SK-N-SH (cell line): ENCODE measurements at regions not wholly inside any gene's neighbourhood (a gene's known extent, or its start where the extent isn't known, plus 50 kb on each side); places are given as distances from the start of the nearest gene placed in this dataset.
A peak's percentile ranks its signal among the peaks of the same experiment; 100 is the strongest.

Experiments
- CTCF ChIA-PET: fragments of 300-600, 350-600 bp; formaldehyde crosslinking; extraction: SDS; loops from one replicate; lab custom pipeline; 2021; lab: Yijun Ruan, JAX
- POLR2A ChIA-PET: fragments of 350-600 bp; sonication (Branson Sonifier 250); formaldehyde crosslinking; extraction: SDS; loops from one replicate; lab custom pipeline; 2020; ENCODE audit warnings: antibody characterized with exemption, inconsistent platforms; lab: Yijun Ruan, JAX
- DNase-seq: peaks from one replicate; pipeline ENCODE4 v3.0.0; 2012
- H2AFZ ChIP-seq: fragments of 200-600 bp; sonication (generic); 2 replicates; pipeline ENCODE4 v1.8.1; 2016; ENCODE audit warnings: antibody characterized with exemption, mild to moderate bottlenecking, low read depth
- H3F3A ChIP-seq: fragments of 200-600 bp; sonication (generic); replicated peaks from 2 replicates; pipeline ENCODE3; 2016; ENCODE audit warnings: antibody characterized with exemption, mild to moderate bottlenecking; ENCODE audit not compliant: insufficient read depth
- H3K27ac ChIP-seq, 2 experiments: fragments of 200-500 bp in 1 of 2; fragments of 200-600 bp in 1 of 2; sonication (Bioruptor generic) in 1 of 2; sonication (generic), shearing (Covaris generic) in 1 of 2; 2 replicates each; pipeline versions ENCODE4 v1.5.1 to v1.6.1; 2014 to 2016; ENCODE audit warnings: low read depth in 2 of 2, inconsistent platforms in 1 of 2, low read length in 1 of 2, mild to moderate bottlenecking in 1 of 2, mixed read lengths in 1 of 2
- H3K27me3 ChIP-seq: fragments of 200-600 bp; sonication (generic), shearing (Covaris generic); 2 replicates; pipeline ENCODE4 v1.6.1; 2016; ENCODE audit warnings: mixed run types; ENCODE audit not compliant: insufficient read depth
- H3K36me3 ChIP-seq, 2 experiments: fragments of 200-500 bp in 1 of 2; fragments of 200-600 bp in 1 of 2; sonication (Bioruptor generic) in 1 of 2; sonication (generic) in 1 of 2; replicated peaks in 1 of 2; 2 replicates each; pipeline versions ENCODE3 to v1.5.1; 2014 to 2016; ENCODE audit warnings: low read length in 1 of 2, mild to moderate bottlenecking in 1 of 2; ENCODE audit not compliant: insufficient read depth in 2 of 2, control insufficient read depth in 1 of 2
- H3K4me1 ChIP-seq, 2 experiments: fragments of 200-500 bp in 1 of 2; fragments of 200-600 bp in 1 of 2; sonication (Bioruptor generic) in 1 of 2; sonication (generic), shearing (Covaris generic) in 1 of 2; 2 replicates each; pipeline versions ENCODE4 v1.5.1 to v1.6.1; 2014 to 2016; ENCODE audit warnings: low read depth in 1 of 2, low read length in 1 of 2, mixed run types in 1 of 2; ENCODE audit not compliant: insufficient read depth in 2 of 2, control insufficient read depth in 1 of 2
- H3K4me2 ChIP-seq: fragments of 200-600 bp; sonication (generic), shearing (Covaris generic); 2 replicates; pipeline ENCODE4 v1.6.1; 2017; ENCODE audit warnings: mixed run types
- H3K4me3 ChIP-seq, 2 experiments: fragments of 200-500 bp in 1 of 2; fragments of 200-600 bp in 1 of 2; sonication (Bioruptor generic) in 1 of 2; sonication (generic), shearing (Covaris generic) in 1 of 2; 2 replicates each; pipeline versions ENCODE4 v1.5.1 to v1.8.1; 2014 to 2016; ENCODE audit warnings: low read depth in 2 of 2, inconsistent platforms in 1 of 2, low read length in 1 of 2, mild to moderate bottlenecking in 1 of 2, mixed read lengths in 1 of 2, moderate library complexity in 1 of 2
- H3K79me2 ChIP-seq: fragments of 200-600 bp; sonication (generic); 2 replicates; pipeline ENCODE4 v1.8.1; 2017; ENCODE audit warnings: mild to moderate bottlenecking; ENCODE audit not compliant: insufficient read depth
- H3K9ac ChIP-seq: fragments of 200-600 bp; sonication (generic); 2 replicates; pipeline ENCODE4 v1.6.1; 2017; ENCODE audit warnings: mixed run types
- H3K9me2 ChIP-seq: fragments of 200-600 bp; sonication (generic); 2 replicates; pipeline ENCODE4 v1.6.1; 2017; ENCODE audit warnings: mixed run types
- H3K9me3 ChIP-seq: fragments of 200-600 bp; sonication (generic); 2 replicates; pipeline ENCODE4 v1.6.1; 2017; ENCODE audit warnings: mixed run types, mild to moderate bottlenecking, moderate library complexity
- H4K20me1 ChIP-seq: fragments of 200-600 bp; sonication (generic); 2 replicates; pipeline ENCODE4 v1.6.1; 2017; ENCODE audit warnings: mild to moderate bottlenecking, mixed run types; ENCODE audit not compliant: insufficient read depth
- CHD2 ChIP-seq: fragments of 150-350 bp; IDR thresholded peaks from 2 replicates; pipeline ENCODE4 v1.6.1; 2018; ENCODE audit warnings: low read length; ENCODE audit not compliant: partially characterized antibody
- CTCF ChIP-seq: fragments of 200-600 bp; sonication (generic); IDR thresholded peaks from 2 replicates; pipeline ENCODE4 v1.6.1; 2017; ENCODE audit warnings: antibody characterized with exemption, mild to moderate bottlenecking, moderate library complexity
- EP300 ChIP-seq, 2 experiments: IDR thresholded peaks; 2 replicates each; pipeline versions ENCODE4 v1.4.0 to v1.6.1; 2012; ENCODE audit warnings: borderline replicate concordance in 1 of 2, low read depth in 1 of 2, low read length in 1 of 2
- FOXM1 ChIP-seq: IDR thresholded peaks from 2 replicates; pipeline ENCODE4 v1.4.0; 2012; ENCODE audit warnings: low read depth, mild to moderate bottlenecking
- IRF3 ChIP-seq: fragments of 150-350 bp; IDR thresholded peaks from 2 replicates; pipeline ENCODE4 v1.6.1; 2016; ENCODE audit warnings: mild to moderate bottlenecking, low read depth, low read length
- MAX ChIP-seq: IDR thresholded peaks from 2 replicates; pipeline ENCODE4 v1.4.0; 2012; ENCODE audit warnings: low read depth
- MEF2A ChIP-seq: IDR thresholded peaks from 2 replicates; pipeline ENCODE4 v1.4.0; 2012; ENCODE audit warnings: low read depth, borderline replicate concordance
- NFIC ChIP-seq: IDR thresholded peaks from 2 replicates; pipeline ENCODE4 v1.4.0; 2012; ENCODE audit warnings: borderline replicate concordance
- PBX3 ChIP-seq: IDR thresholded peaks from 2 replicates; pipeline ENCODE4; 2012
- POLR2AphosphoS5 ChIP-seq: IDR thresholded peaks from 2 replicates; pipeline ENCODE4 v1.6.1; 2012; ENCODE audit warnings: low read depth, low read length
- RAD21 ChIP-seq: IDR thresholded peaks from 2 replicates; pipeline ENCODE4 v1.6.1; 2012; ENCODE audit warnings: mild to moderate bottlenecking, low read length
- RFX5 ChIP-seq: IDR thresholded peaks from 2 replicates; pipeline ENCODE4 v1.6.1; 2012; ENCODE audit warnings: mild to moderate bottlenecking, improper control_type of control experiment, low read length
- RXRA ChIP-seq: IDR thresholded peaks from 2 replicates; pipeline ENCODE4 v1.4.0; 2012; ENCODE audit warnings: low read depth, mild to moderate bottlenecking, borderline replicate concordance
- SIN3A ChIP-seq: IDR thresholded peaks from 2 replicates; pipeline ENCODE4 v1.6.1; 2012; ENCODE audit warnings: low read depth, mild to moderate bottlenecking, low read length, moderate library complexity, borderline replicate concordance
- TAF1 ChIP-seq: IDR thresholded peaks from 2 replicates; pipeline ENCODE4 v1.6.1; 2012; ENCODE audit warnings: low read depth, mild to moderate bottlenecking, low read length, moderate library complexity, borderline replicate concordance
- TCF12 ChIP-seq: IDR thresholded peaks from 2 replicates; pipeline ENCODE4 v1.4.0; 2012
- TEAD4 ChIP-seq: IDR thresholded peaks from 2 replicates; pipeline ENCODE4 v1.4.0; 2012; ENCODE audit warnings: mild to moderate bottlenecking, borderline replicate concordance; ENCODE audit not compliant: insufficient read depth
- USF1 ChIP-seq: IDR thresholded peaks from 2 replicates; pipeline ENCODE4 v1.4.0; 2012; ENCODE audit warnings: low read depth, borderline replicate concordance
- YY1 ChIP-seq: IDR thresholded peaks from 2 replicates; pipeline ENCODE4 v1.4.0; 2012; ENCODE audit warnings: low read depth, mild to moderate bottlenecking
- WGBS: methylation state at CpG from one replicate; pipeline ENCODE4 v1.1.6; 2017; ENCODE audit warnings: low lambda C conversion rate; 5-methylcytosine and 5-hydroxymethylcytosine counted together

GRCh38 chr5:173696216-173696615 is 79.8 kb upstream of the BOD1 start:
- ChIA-PET CTCF (interaction anchor here (1.0 kb wide), 1 partner anchor 66 kb away, joined by 4 read pairs; no protein-coding TSS in a partner anchor), POLR2A (no interaction called here)
- H3K9me3 ChIP-seq: no peaks in the 10 kb centered on the region
- no peaks in the 10 kb centered on the region; the same call in 1 of the 2 replicates for H3K27me3 ChIP-seq
- peaks cover 0 to 33% of the 10 kb centered on the region in 2 experiments; a peak in 1 of 4 replicates for H3K4me1 ChIP-seq
- H3K9me2 ChIP-seq: no peaks in the 10 kb centered on the region
- no peaks in the 10 kb centered on the region for H4K20me1 ChIP-seq
- TF ChIP-seq EP300 (IDR thresholded peaks at IDR 0.05; ENCODE audit: borderline replicate concordance in 1 of 2, low read depth in 1 of 2, low read length in 1 of 2) (no peak), RXRA (no peak), NFIC (no peak), YY1 (no peak), RFX5 (no peak), TCF12 (no peak), TEAD4 (no peak), IRF3 (no peak), FOXM1 (no peak)
- no peak overlapping the region for H3K9ac ChIP-seq
- no peaks in the 10 kb centered on the region for H3K79me2 ChIP-seq
- no peak overlapping the region for H2AFZ ChIP-seq
- no peaks in the 10 kb centered on the region for H3K36me3 ChIP-seq
- 75% methylated on average over 3 of the region's 3 CpGs for WGBS
- H3K4me3 ChIP-seq: no peak overlapping the region
- H3K4me2 ChIP-seq: no peak overlapping the region
- no peaks in the 10 kb centered on the region for H3F3A ChIP-seq
- no peak overlapping the region for H3K27ac ChIP-seq
- no peak for DNase-seq

GRCh38 chr5:173697931-173698579 is 81.6 kb upstream of the BOD1 start:
- ChIA-PET POLR2A (interaction anchor here (0.5 kb wide), 1 partner anchor 158 kb away, joined by 3 read pairs; no protein-coding TSS in a partner anchor), CTCF (interaction anchor here (1.0 kb wide), 1 partner anchor 20 kb away, joined by 3 read pairs; no protein-coding TSS in a partner anchor)
- Histone ChIP-seq H3K36me3 (no peaks in the 10 kb centered on the region), H2AFZ (no peak overlapping the region), H3K79me2 (no peaks in the 10 kb centered on the region), H3K27me3 (no peaks in the 10 kb centered on the region; the same call in 1 of the 2 replicates), H3K4me2 (no peak overlapping the region), H3K4me1 (peaks cover 0 to 35% of the 10 kb centered on the region in 2 experiments; a peak in 1 of 4 replicates), H3K4me3 (no peak overlapping the region), H4K20me1 (no peaks in the 10 kb centered on the region), H3F3A (no peaks in the 10 kb centered on the region), H3K9me3 (no peaks in the 10 kb centered on the region), H3K27ac (peak overlapping the region in 1 of 2 experiments; percentile 88; a peak in 2 of 4 replicates), H3K9ac (no peak overlapping the region), H3K9me2 (no peaks in the 10 kb centered on the region)
- 86% methylated on average over 7 of the region's 11 CpGs for WGBS
- DNase-seq: no peak
- no peak for TF ChIP-seq TAF1
- TF ChIP-seq SIN3A: no peak
- no peak for TF ChIP-seq RAD21
- TF ChIP-seq POLR2AphosphoS5: no peak
- TF ChIP-seq CTCF: no peak
- no peak for TF ChIP-seq PBX3
- no peak for TF ChIP-seq USF1
- TF ChIP-seq MAX: no peak
- TF ChIP-seq CHD2: no peak
- no peak for TF ChIP-seq MEF2A
